ENCODE measurements at regions not wholly inside any gene's neighbourhood (a gene's known extent, or its start where the extent isn't known, plus 50 kb on each side); places are given as distances from the start of the nearest gene placed in this dataset.
"Not testable (repeated sequence)": the region's sequence is repeated elsewhere in the genome, so short reads cannot be mapped to it uniquely, and the experiment has no call there.

DNA sequence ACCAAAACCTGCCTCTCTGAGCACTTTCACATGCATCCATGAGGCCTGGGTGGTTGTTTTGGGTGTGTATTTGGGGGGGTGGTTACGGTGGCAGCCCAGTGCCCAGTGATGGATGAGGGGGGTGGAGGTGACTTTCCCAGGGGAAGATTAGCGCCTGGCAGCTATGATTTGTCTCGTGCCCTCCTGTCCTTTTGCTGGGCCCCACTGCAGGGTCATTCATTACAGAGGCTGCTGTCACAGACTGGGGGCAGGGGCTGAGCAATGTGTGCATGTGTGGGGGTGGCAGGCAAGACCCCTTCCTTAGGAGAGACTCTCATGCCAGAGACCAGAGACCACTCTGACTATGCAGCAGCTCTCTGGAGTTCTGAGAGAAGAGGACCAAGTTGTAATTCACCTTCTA lies 93.7 kb downstream of the MRM1 start:
- DNase-seq (ENCODE audit: low read depth in 3 of 3, low spot score in 1 of 3) = no peak

GRCh38 chr17:36695710-36696109 lies 94.3 kb downstream of the MRM1 start:
- not testable (repeated sequence) for DNase-seq (ENCODE audit: low read depth in 3 of 3, low spot score in 1 of 3)

GRCh38 chr17:36696805-36697204 lies 95.4 kb downstream of the MRM1 start:
- no peak for DNase-seq (ENCODE audit: low read depth in 3 of 3, low spot score in 1 of 3)

DNA sequence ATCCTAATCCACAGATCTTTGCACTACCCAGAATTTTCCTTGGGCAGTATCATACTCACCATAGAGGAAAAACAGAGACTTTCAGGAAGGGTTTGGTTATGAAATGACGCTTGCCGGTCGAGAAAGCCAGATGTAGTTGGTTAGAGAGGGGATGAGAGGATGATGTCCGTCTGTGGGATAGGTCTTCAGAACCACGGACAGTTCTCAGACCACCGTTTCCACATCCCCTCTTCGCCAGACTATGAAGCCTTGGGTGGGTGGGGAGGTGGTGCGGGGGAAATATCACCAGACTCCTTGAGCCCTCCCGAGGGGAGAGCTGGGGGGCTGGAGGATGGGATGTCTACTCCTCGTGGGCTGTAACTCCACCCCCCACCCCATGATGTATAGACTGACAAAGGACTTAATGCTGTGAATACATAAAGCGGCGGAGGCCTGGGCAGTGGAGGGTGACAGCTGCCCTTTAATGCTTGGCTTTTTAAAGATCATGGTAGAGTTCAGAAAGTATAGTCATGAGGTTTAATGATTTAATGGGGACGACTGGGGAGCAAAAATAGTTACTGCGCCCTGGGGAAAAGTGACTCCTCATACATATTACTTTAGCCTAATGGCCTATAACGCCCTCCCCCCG lies 96.6 kb downstream of the MRM1 start:
- no peak for DNase-seq (ENCODE audit: low read depth in 3 of 3, low spot score in 1 of 3)

DNA sequence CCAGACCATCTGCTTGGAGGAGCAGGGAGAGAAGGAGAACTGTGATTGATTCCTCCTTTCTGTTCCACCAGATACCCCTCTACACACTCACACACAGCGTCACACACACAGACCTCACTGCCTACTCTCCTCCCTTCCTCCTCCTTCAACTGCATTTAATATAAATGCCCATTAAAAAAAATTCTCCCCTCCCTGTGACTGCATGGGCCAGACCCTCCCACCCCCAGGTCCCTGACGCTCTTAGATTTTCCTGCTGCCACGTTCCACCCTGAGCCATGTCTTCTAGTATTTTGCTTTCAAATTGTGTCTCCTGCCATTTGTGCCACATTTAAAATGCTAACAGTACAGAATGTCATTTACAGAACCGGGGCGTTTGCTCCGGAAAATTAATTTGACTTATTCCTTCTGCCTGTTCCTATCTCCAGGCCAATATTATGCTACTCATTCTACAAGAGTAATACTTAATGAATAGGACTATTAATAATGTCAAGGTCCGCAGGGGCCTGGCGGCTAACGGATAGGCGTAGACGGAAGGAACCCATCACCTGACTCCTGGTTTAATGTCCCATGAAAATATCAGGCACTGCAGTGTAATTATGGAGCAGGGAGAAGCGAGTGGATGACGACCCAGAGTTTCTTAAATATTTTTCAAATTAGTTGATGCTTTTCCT lies 100.2 kb downstream of the MRM1 start:
- no peak for DNase-seq (ENCODE audit: low read depth in 3 of 3, low spot score in 1 of 3)

DNA sequence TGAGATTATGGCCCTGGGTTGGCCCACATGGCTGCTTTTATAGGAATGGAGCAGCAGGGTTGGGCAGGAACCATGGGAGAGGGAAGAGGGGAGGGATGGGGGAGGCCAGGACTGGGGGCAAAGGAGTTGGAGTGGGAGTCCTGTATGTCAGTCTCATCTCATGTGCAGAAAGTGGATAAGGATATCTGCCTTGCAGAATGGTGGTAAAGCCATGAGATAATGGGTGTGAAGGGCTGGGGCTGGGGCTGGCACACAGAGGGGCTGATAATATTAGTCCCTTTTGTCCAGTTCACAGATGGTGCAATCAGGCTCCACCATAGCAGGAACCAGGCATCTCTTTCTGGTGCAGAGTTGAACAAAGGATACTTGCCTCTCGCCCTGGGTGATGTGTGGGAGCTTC lies 101.3 kb downstream of the MRM1 start:
- DNase-seq (ENCODE audit: low read depth in 3 of 3, low spot score in 1 of 3) = no peak

- peak in 1 of 3 donors; percentile 42 for DNase-seq (ENCODE audit: low read depth in 3 of 3, low spot score in 1 of 3)
These were observed 102.5 kb downstream of the MRM1 start for GRCh38 chr17:36703860-36704266.

DNA sequence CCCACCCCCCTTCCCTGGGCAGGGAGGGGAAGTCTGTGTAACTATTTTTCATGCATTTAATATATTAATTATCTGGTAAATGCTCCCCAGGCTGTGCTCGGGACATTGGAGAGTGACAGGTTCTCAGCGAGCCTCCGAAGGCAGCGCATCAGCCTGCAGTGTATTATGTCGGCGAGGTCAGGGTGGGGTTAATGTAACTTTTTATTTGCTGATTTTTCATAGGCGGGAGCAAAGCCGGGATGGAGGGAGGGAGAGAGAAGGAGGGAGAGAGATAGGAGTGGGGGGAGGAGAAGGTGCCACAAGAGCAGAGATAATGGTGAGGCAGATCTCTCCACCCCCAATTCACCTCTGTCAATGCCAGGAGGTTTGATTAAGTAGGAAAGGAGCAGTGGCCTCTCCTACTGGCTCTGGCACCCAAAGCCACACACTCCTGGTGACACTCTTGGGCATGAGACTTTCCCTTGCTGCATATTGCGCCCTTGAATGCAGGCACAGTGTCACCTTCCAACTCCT lies 104.0 kb downstream of the MRM1 start:
- DNase-seq (ENCODE audit: low read depth in 3 of 3, low spot score in 1 of 3) = no peak

GRCh38 chr17:36705874-36706731 lies 104.7 kb downstream of the MRM1 start:
- DNase-seq (ENCODE audit: low read depth in 3 of 3, low spot score in 1 of 3) = no peak

DNA sequence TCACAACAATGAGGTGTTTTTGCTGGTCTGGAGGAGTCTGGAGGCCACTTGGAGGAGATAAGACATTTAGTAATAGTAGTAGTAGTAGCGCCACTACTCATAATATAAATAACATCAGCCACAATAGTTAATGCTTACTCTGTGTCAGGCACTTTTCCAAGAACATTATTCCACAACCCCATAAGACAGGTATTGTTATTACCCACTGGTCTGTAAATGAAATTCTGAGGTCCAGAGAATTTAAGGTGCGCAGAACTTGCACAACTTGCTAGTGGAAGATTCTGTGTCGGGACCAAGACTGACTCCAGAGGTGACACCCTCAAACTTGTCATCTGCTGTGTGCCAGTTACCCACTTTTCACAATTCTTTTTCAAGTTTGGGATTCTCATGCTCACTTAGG lies 106.5 kb downstream of the MRM1 start:
- DNase-seq (ENCODE audit: low read depth in 3 of 3, low spot score in 1 of 3) = no peak

- DNase-seq (ENCODE audit: low read depth in 3 of 3, low spot score in 1 of 3) = no peak
These were observed 113.4 kb downstream of the MRM1 start for GRCh38 chr17:36714789-36715188.

DNA sequence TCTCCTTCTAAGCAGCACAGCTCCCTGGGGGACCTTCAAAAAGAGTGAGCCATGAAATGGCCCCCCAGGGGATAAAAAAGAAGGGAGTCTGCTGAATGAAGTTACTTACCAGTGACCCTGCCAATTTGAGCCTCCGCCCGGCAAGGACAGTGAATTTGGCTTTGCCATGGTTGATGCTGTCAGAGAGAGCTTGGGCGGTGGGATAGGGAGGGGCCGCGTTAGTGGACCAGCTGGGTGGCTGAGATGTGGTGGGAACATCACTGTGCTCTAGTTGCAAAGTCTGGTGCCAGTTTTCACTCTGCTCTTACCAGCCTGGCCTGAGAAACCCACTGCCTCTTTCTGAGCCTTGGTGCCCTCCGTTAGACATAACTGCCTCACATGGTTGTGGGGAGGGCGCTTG lies 114.6 kb downstream of the MRM1 start:
- no peak for DNase-seq (ENCODE audit: low read depth in 3 of 3, low spot score in 1 of 3)

DNA sequence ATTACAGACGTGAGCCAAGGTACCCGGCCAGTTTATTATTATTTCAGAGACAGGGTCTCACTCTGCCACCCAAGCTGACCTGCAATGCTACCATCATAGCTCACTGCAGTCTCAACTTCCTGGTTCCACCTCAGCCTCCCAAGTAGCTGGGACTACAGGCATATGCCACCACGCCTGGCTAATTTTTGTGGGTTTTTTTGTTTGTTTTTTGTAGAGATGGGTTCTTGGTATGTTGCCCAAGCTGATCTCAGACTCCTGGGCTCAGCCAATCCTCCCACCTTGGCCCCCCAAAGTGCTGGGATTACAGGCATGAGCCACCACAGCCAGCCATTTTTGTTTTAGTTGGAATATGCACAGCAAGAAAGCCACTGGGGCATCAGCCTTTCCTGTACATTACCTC lies 115.7 kb downstream of the MRM1 start:
- no peak for DNase-seq (ENCODE audit: low read depth in 3 of 3, low spot score in 1 of 3)

- no peak for DNase-seq (ENCODE audit: low read depth in 3 of 3, low spot score in 1 of 3)
These were observed 118.7 kb downstream of the MRM1 start for GRCh38 chr17:36720131-36720530.

DNA sequence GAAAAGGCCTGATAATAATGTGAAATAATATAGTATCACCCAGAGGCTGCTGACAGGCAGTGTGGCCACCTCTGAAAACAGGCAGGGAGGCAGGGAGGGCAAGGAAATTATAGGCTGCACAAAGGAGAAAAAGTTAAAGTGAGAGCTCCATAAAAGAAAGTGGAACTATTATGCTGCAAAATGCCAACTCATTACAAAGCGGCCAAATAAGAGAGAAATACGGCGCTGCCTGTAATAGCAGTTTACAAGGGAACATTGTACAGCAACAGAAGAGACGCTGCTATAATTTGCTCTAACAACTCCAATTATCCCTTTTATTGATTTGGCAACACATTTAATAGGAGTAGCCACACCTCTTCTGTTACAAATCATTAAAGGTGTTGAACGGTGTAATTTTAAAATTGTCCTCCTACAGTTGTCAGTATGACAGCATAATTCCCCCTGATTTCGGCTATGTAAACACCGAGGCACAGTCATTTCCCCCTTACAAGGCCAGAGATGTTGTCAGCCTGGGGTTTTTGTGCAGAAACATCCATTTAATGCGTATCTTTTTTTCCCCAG lies 120.3 kb downstream of the MRM1 start:
- no peak for DNase-seq (ENCODE audit: low read depth in 3 of 3, low spot score in 1 of 3)

DNA sequence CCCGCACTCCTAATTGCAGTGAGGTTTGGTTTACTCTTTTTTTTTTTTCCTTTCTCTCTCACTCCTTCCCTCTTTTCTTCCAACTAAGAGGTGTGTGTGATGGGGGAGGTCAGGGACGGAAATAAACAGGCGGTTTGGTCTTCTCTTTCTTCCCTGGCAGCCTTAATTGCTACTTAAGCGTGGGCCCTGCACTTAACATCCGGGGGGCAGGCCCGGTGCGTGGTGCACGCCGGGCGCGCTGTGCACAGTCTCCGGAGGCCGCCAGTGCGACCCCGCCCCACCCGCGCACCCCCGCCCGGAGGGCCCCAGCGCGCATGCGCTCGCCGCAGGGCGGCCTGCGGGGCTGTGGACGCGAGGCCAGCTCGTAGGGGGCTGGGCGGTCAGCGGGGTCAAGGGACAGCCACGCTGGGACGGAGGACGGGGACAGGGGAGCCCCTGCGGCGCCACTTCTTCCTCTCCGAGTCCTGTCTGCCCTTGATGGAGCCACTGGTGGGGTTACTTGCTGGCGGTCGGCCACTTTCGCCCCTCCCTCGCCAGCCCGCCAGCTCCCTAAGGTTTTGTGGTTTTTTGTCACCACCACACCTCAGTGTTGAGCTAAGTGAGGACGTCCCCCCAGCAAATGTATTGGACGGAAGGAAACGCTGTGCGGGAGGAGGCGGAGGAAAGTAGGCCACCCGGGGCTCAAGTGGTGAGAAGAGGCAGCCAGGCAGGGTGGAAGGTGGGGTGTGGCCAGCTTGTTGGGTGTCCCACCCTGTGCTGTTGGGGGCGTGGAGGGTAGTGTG lies 120.9 kb downstream of the MRM1 start:
- peak; percentile 57 to 66 (median 61) for DNase-seq (ENCODE audit: low read depth in 3 of 3, low spot score in 1 of 3)

- DNase-seq (ENCODE audit: low read depth in 3 of 3, low spot score in 1 of 3) = no peak
These were observed 121.5 kb downstream of the MRM1 start for GRCh38 chr17:36722903-36723263.

GRCh38 chr17:36723459-36724025 lies 122.2 kb downstream of the MRM1 start:
- DNase-seq (ENCODE audit: low read depth in 3 of 3, low spot score in 1 of 3) = no peak

DNA sequence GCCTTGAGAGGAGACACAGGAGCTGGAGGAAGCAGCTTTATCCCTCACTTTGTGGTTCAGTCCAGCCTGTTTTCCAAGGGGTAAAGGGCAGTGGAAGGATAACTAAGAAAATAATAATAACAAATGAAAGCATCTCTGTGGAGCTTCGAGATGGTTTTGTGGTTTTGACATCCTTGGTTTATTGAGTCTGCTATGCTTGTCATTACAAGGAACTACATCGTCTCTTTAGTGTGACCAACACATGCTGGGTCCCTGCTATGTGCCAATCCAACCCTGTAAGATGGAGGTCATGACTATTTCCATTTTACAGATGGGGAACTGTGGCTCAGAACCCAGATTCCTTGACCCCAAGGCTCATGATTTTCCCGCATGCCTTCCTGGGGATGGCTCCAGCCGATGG lies 124.8 kb downstream of the MRM1 start:
- no peak for DNase-seq (ENCODE audit: low read depth in 3 of 3, low spot score in 1 of 3)

- DNase-seq (ENCODE audit: low read depth in 3 of 3, low spot score in 1 of 3) = no peak
These were observed 125.7 kb downstream of the MRM1 start for GRCh38 chr17:36727052-36727451.

GRCh38 chr17:36727577-36727976 lies 126.2 kb downstream of the MRM1 start:
- no peak for DNase-seq (ENCODE audit: low read depth in 3 of 3, low spot score in 1 of 3)

Measured in stimulated activated CD4-positive, alpha-beta T cell treated with anti-CD3 and anti-CD28 coated beads, TNF-alpha, amount 100 ng/mL, for 1 hour (primary cell).